Type B pancreatic cell (in vitro differentiated cells): ENCODE measurements at regions not wholly inside any gene's neighbourhood (a gene's known extent, or its start where the extent isn't known, plus 50 kb on each side); places are given as distances from the start of the nearest gene placed in this dataset.

Experiments used
- DNase-seq: peaks from one replicate; pipeline ENCODE4 v3.0.0; 2021; ENCODE audit warnings: mixed read lengths; ENCODE audit not compliant: unreplicated experiment; ENCODE audit errors: extremely low spot score
- H3K27ac Mint-ChIP-seq: 2 replicates; pipeline ENCODE4 v1.8.0; 2021; ENCODE audit warnings: mild to moderate bottlenecking, mixed read lengths
- H3K27me3 Mint-ChIP-seq: 2 replicates; pipeline ENCODE4 v1.8.0; 2021; ENCODE audit warnings: mixed read lengths
- H3K36me3 Mint-ChIP-seq: 2 replicates; pipeline ENCODE4 v1.8.0; 2021; ENCODE audit warnings: mixed read lengths
- H3K4me1 Mint-ChIP-seq: one replicate; pipeline ENCODE4 v1.8.0; 2021; ENCODE audit warnings: mixed read lengths; ENCODE audit not compliant: unreplicated experiment
- H3K4me3 Mint-ChIP-seq: 2 replicates; pipeline ENCODE4 v1.8.0; 2021; ENCODE audit warnings: mild to moderate bottlenecking, mixed read lengths
- H3K9me3 Mint-ChIP-seq: 2 replicates; pipeline ENCODE4 v1.8.0; 2021; ENCODE audit warnings: mixed read lengths
- CTCF ChIP-seq: fragments of 200-600 bp; sonication (generic); conservative IDR thresholded peaks from 2 replicates; pipeline ENCODE4 v1.5.0; 2021; ENCODE audit warnings: antibody characterized with exemption, mild to moderate bottlenecking

GRCh38 chr9:107600060-107600573, 110.5 kb upstream of the KLF4 start:
- Mint-ChIP-seq H3K27ac (no peak overlapping the region), H3K9me3 (no peaks in the 10 kb centered on the region), H3K36me3 (no peaks in the 10 kb centered on the region), H3K4me1 (peaks cover 9% of the 10 kb centered on the region), H3K27me3 (no peaks in the 10 kb centered on the region), H3K4me3 (no peak overlapping the region)
- no peak for DNase-seq
- TF ChIP-seq CTCF = no peak

GRCh38 chr9:107597743-107598217, 108.2 kb upstream of the KLF4 start:
- Mint-ChIP-seq H3K27me3 (peaks cover 11% of the 10 kb centered on the region), H3K4me3 (no peak overlapping the region), H3K27ac (no peak overlapping the region), H3K9me3 (no peaks in the 10 kb centered on the region), H3K36me3 (no peaks in the 10 kb centered on the region), H3K4me1 (peaks cover 9% of the 10 kb centered on the region)
- no peak for TF ChIP-seq CTCF
- no peak for DNase-seq

- no peak for DNase-seq
- Mint-ChIP-seq H3K27ac (no peak overlapping the region), H3K36me3 (no peaks in the 10 kb centered on the region), H3K9me3 (no peaks in the 10 kb centered on the region), H3K4me3 (no peak overlapping the region), H3K4me1 (peaks cover 8% of the 10 kb centered on the region), H3K27me3 (peaks cover 14% of the 10 kb centered on the region)
- TF ChIP-seq CTCF = no peak
Observed at GRCh38 chr9:107594908-107595530, 105.5 kb upstream of the KLF4 start.

- H3K27ac Mint-ChIP-seq = no peak overlapping the region
- TF ChIP-seq CTCF = no peak
- no peak for DNase-seq
- no peaks in the 10 kb centered on the region for H3K9me3 Mint-ChIP-seq
- H3K36me3 Mint-ChIP-seq = no peaks in the 10 kb centered on the region
- no peak overlapping the region for H3K4me3 Mint-ChIP-seq
- H3K27me3 Mint-ChIP-seq = peaks cover 17% of the 10 kb centered on the region
- H3K4me1 Mint-ChIP-seq = peaks cover 4% of the 10 kb centered on the region
Observed at GRCh38 chr9:107593224-107593870, 103.8 kb upstream of the KLF4 start.

GRCh38 chr9:107592424-107592823, 102.9 kb upstream of the KLF4 start:
- H3K27me3 Mint-ChIP-seq = peaks cover 22% of the 10 kb centered on the region
- H3K36me3 Mint-ChIP-seq = no peaks in the 10 kb centered on the region
- H3K4me3 Mint-ChIP-seq = no peak overlapping the region
- DNase-seq = no peak
- no peak overlapping the region for H3K27ac Mint-ChIP-seq
- no peaks in the 10 kb centered on the region for H3K9me3 Mint-ChIP-seq
- TF ChIP-seq CTCF = no peak
- no peaks in the 10 kb centered on the region for H3K4me1 Mint-ChIP-seq
